Prostate gland (tissue), 2 donors: ENCODE measurements at regions not wholly inside any gene's neighbourhood (a gene's known extent, or its start where the extent isn't known, plus 50 kb on each side); places are given as distances from the start of the nearest gene placed in this dataset.

Experiments used
- DNase-seq: peaks from one replicate; pipeline ENCODE4 v3.0.0-alpha.2; 2019; ENCODE audit warnings: low spot score
- H3K27ac ChIP-seq, 2 donors: fragments of 200-600 bp; sonication (generic); 2 replicates each; pipeline ENCODE4 v1.5.1; 2017 to 2019
- H3K27me3 ChIP-seq: fragments of 200-600 bp; sonication (generic); replicated peaks from 2 replicates; pipeline ENCODE4 v1.5.1; 2019; ENCODE audit not compliant: insufficient read depth
- H3K36me3 ChIP-seq, 2 donors: fragments of 200-600 bp; sonication (generic); 1 replicate in 1 of 2; 2 replicates in 1 of 2; pipeline versions ENCODE4 v1.5.1 to v1.8.1; 2017 to 2019
- H3K4me1 ChIP-seq: fragments of 200-600 bp; sonication (generic); replicated peaks from 2 replicates; pipeline ENCODE4 v1.5.1; 2019
- H3K4me3 ChIP-seq, 2 donors: fragments of 200-600 bp; sonication (generic); 2 replicates each; pipeline ENCODE4 v1.5.1; 2017 to 2019
- H3K9me3 ChIP-seq: fragments of 200-600 bp; sonication (generic); 2 replicates; pipeline ENCODE4 v1.5.1; 2017
- CTCF ChIP-seq, 4 experiments: fragments of 200-600 bp in 2 of 4; fragments of 450-650 bp in 2 of 4; sonication (generic) in 2 of 4; IDR thresholded peaks; 1 replicate in 3 of 4; 2 replicates in 1 of 4; pipeline ENCODE4 v1.5.1; 2016 to 2019; ENCODE audit warnings: antibody characterized with exemption in 4 of 4, mild to moderate bottlenecking in 2 of 4, moderate library complexity in 2 of 4
- POLR2A ChIP-seq: fragments of 450-650 bp; IDR thresholded peaks from one replicate; pipeline ENCODE4 v1.6.1; 2016; ENCODE audit warnings: antibody characterized with exemption, mild to moderate bottlenecking
- POLR2AphosphoS5 ChIP-seq: sonication (generic); formaldehyde crosslinking; IDR thresholded peaks from one replicate; pipeline ENCODE4 v1.6.1; 2017; ENCODE audit warnings: antibody characterized with exemption
- WGBS: methylation state at CpG from one replicate; pipeline ENCODE4 v1.1.5; 2018; 5-methylcytosine and 5-hydroxymethylcytosine counted together
- intact Hi-C: fragments of 100-400 bp; cut with DNase I; formaldehyde crosslinking; loops from one replicate; pipeline ENCODE4 v1.14.2; 2022

- Histone ChIP-seq H3K4me3 (no peak overlapping the region), H3K9me3 (no peaks in the 10 kb centered on the region), H3K27me3 (no peaks in the 10 kb centered on the region), H3K4me1 (no peaks in the 10 kb centered on the region), H3K36me3 (no peaks in the 10 kb centered on the region), H3K27ac (no peak overlapping the region)
- DNase-seq = no peak
- intact Hi-C loops = no loop called here
- TF ChIP-seq POLR2A (no peak), POLR2AphosphoS5 (no peak), CTCF (IDR thresholded peaks at IDR 0.05) (no peak)
- 17% methylated on average over 4 of the region's 4 CpGs for WGBS
Measured at GRCh38 chr1:91092503-91092902, 70.7 kb upstream of the ZNF644 start.

- H3K4me1 ChIP-seq = no peaks in the 10 kb centered on the region
- H3K27me3 ChIP-seq = no peaks in the 10 kb centered on the region
- TF ChIP-seq POLR2AphosphoS5 = no peak
- no peak for TF ChIP-seq CTCF (IDR thresholded peaks at IDR 0.05)
- 12% methylated on average over 7 of the region's 7 CpGs for WGBS
- H3K4me3 ChIP-seq = no peak overlapping the region
- H3K36me3 ChIP-seq = no peaks in the 10 kb centered on the region
- H3K27ac ChIP-seq = no peak overlapping the region
- intact Hi-C loops = no loop called here
- DNase-seq = no peak
- no peaks in the 10 kb centered on the region for H3K9me3 ChIP-seq
Measured at GRCh38 chr1:91091812-91092211, 70.0 kb upstream of the ZNF644 start.

GRCh38 chr1:91080650-91081049 is 58.8 kb upstream of the ZNF644 start:
- H3K4me3 ChIP-seq = no peak overlapping the region
- intact Hi-C loops = no loop called here
- H3K27me3 ChIP-seq = no peaks in the 10 kb centered on the region
- no peaks in the 10 kb centered on the region for H3K4me1 ChIP-seq
- WGBS = 83% methylated on average over 3 of the region's 3 CpGs
- no peak overlapping the region for H3K27ac ChIP-seq
- no peak for TF ChIP-seq CTCF (IDR thresholded peaks at IDR 0.05)
- TF ChIP-seq POLR2AphosphoS5 = no peak
- TF ChIP-seq POLR2A = no peak
- H3K36me3 ChIP-seq = no peaks in the 10 kb centered on the region
- DNase-seq = no peak
- H3K9me3 ChIP-seq = no peaks in the 10 kb centered on the region

- WGBS = 93% methylated on average over 13 of the region's 13 CpGs
- DNase-seq = no peak
- Histone ChIP-seq H3K4me3 (no peak overlapping the region), H3K27me3 (no peaks in the 10 kb centered on the region), H3K36me3 (no peaks in the 10 kb centered on the region), H3K9me3 (no peaks in the 10 kb centered on the region), H3K4me1 (no peaks in the 10 kb centered on the region), H3K27ac (no peak overlapping the region)
- TF ChIP-seq POLR2AphosphoS5 (no peak), POLR2A (no peak)
- intact Hi-C loops = no loop called here
Measured at GRCh38 chr1:91078859-91079258, 57.0 kb upstream of the ZNF644 start.

- Histone ChIP-seq H3K27me3 (no peaks in the 10 kb centered on the region), H3K9me3 (no peaks in the 10 kb centered on the region), H3K27ac (no peak overlapping the region), H3K4me1 (no peaks in the 10 kb centered on the region), H3K36me3 (no peaks in the 10 kb centered on the region), H3K4me3 (no peak overlapping the region)
- intact Hi-C loops = no loop called here
- no peak for DNase-seq
- 88% methylated on average over 1 of the region's 1 CpG for WGBS
- no peak for TF ChIP-seq POLR2A
- TF ChIP-seq CTCF (IDR thresholded peaks at IDR 0.05) = no peak
- no peak for TF ChIP-seq POLR2AphosphoS5
Measured at GRCh38 chr1:91076834-91077233, 55.0 kb upstream of the ZNF644 start.
